ENCODE measurements at regions not wholly inside any gene's neighbourhood (a gene's known extent, or its start where the extent isn't known, plus 50 kb on each side); places are given as distances from the start of the nearest gene placed in this dataset.

DNA sequence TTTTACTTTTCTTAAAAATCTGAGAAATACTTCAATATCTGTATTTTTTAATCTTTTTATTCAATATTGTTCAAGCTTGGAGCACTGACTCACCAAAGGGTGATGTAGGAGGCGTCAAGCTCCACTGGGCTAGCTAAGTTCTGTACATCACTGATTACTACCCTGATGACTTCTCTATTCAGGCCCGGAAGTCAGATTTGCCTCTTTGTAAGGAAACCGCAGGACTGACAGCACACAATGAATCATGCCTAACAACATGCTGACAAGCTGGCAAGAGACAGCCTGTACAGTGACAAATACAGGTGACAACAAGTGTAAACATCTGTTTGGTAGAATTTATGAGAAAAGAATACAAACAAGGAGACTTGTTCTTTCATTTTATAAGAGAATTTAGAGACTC, 627.9 kb upstream of the RORB start:
- TF ChIP-seq, protein P1, sequence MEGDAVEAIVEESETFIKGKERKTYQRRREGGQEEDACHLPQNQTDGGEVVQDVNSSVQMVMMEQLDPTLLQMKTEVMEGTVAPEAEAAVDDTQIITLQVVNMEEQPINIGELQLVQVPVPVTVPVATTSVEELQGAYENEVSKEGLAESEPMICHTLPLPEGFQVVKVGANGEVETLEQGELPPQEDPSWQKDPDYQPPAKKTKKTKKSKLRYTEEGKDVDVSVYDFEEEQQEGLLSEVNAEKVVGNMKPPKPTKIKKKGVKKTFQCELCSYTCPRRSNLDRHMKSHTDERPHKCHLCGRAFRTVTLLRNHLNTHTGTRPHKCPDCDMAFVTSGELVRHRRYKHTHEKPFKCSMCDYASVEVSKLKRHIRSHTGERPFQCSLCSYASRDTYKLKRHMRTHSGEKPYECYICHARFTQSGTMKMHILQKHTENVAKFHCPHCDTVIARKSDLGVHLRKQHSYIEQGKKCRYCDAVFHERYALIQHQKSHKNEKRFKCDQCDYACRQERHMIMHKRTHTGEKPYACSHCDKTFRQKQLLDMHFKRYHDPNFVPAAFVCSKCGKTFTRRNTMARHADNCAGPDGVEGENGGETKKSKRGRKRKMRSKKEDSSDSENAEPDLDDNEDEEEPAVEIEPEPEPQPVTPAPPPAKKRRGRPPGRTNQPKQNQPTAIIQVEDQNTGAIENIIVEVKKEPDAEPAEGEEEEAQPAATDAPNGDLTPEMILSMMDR (IDR thresholded peaks at IDR 0.05) = no peak
- no peak for TF ChIP-seq POLR2A (IDR thresholded peaks at IDR 0.05)
